IMR-90 (cell line): ENCODE measurements at regions not wholly inside any gene's neighbourhood (a gene's known extent, or its start where the extent isn't known, plus 50 kb on each side); places are given as distances from the start of the nearest gene placed in this dataset.

Experiments
- CTCF ChIP-seq: conservative IDR thresholded peaks from 2 replicates; pipeline ENCODE4 v1.5.1; 2012; ENCODE audit warnings: mild to moderate bottlenecking, low read depth, low read length, improper control_type of control experiment
- FOS ChIP-seq: fragments of 150-350 bp; IDR thresholded peaks from 2 replicates; pipeline ENCODE4 v1.6.1; 2016; ENCODE audit warnings: low read depth, low read length
- MAFK ChIP-seq: IDR thresholded peaks from 2 replicates; pipeline ENCODE4 v1.6.1; 2012; ENCODE audit warnings: low read depth, low read length, improper control_type of control experiment
- MXI1 ChIP-seq: IDR thresholded peaks from 2 replicates; pipeline ENCODE4 v1.6.1; 2012; ENCODE audit warnings: low read depth, mild to moderate bottlenecking, low read length, moderate library complexity, borderline replicate concordance
- NFE2L2 ChIP-seq: fragments of 150-350 bp; IDR thresholded peaks from 2 replicates; pipeline ENCODE4 v1.6.1; 2016; ENCODE audit warnings: low read depth, mild to moderate bottlenecking, low read length
- POLR2A ChIP-seq: IDR thresholded peaks from 2 replicates; pipeline ENCODE4 v1.6.1; 2012; ENCODE audit warnings: mild to moderate bottlenecking, low read depth, low read length
- RAD21 ChIP-seq: IDR thresholded peaks from 2 replicates; pipeline ENCODE4 v1.6.1; 2012; ENCODE audit warnings: low read length, improper control_type of control experiment
- RCOR1 ChIP-seq: IDR thresholded peaks from 2 replicates; pipeline ENCODE4 v1.6.1; 2012; ENCODE audit warnings: mild to moderate bottlenecking, low read length, improper control_type of control experiment; ENCODE audit not compliant: insufficient replicate concordance
- SMC3 ChIP-seq: fragments of 150-350 bp; IDR thresholded peaks from 2 replicates; pipeline ENCODE4 v1.6.1; 2016; ENCODE audit warnings: low read depth, mild to moderate bottlenecking, antibody characterized with exemption, low read length, moderate library complexity
- TF ChIP-seq, protein P1 (sequence below): fragments of 150-350 bp; IDR thresholded peaks from 2 replicates; pipeline ENCODE4 v1.6.1; 2017; ENCODE audit warnings: mild to moderate bottlenecking, antibody characterized with exemption, low read length, low read depth

DNA sequence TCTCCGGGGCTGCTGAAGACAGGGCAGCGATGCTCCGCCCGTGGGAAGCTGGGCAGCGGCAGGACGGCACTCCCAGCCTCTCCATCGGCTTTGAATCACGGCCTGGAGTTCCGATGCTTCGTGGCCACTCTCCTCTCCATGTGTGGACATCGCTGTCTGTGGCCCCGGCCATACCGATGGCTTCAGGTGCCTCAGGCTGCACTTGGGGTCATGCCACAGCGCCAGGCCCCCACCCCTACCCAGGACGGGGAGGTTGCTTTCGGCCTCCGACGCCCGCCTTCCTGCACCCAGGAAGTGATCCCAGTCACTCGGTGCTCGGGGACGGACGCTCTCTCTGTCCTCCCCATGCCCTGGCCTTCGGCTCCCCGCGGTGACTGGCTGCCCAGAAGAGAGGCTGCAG is 180.7 kb downstream of the BANP start:
- TF ChIP-seq POLR2A (no peak), CTCF (no peak), RAD21 (no peak), MXI1 (no peak), NFE2L2 (no peak), MAFK (no peak), FOS (no peak), RCOR1 (no peak), SMC3 (no peak)
- TF ChIP-seq, protein P1, sequence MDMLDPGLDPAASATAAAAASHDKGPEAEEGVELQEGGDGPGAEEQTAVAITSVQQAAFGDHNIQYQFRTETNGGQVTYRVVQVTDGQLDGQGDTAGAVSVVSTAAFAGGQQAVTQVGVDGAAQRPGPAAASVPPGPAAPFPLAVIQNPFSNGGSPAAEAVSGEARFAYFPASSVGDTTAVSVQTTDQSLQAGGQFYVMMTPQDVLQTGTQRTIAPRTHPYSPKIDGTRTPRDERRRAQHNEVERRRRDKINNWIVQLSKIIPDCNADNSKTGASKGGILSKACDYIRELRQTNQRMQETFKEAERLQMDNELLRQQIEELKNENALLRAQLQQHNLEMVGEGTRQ: no peak
